ENCODE measurements at regions not wholly inside any gene's neighbourhood (a gene's known extent, or its start where the extent isn't known, plus 50 kb on each side); places are given as distances from the start of the nearest gene placed in this dataset.

DNA sequence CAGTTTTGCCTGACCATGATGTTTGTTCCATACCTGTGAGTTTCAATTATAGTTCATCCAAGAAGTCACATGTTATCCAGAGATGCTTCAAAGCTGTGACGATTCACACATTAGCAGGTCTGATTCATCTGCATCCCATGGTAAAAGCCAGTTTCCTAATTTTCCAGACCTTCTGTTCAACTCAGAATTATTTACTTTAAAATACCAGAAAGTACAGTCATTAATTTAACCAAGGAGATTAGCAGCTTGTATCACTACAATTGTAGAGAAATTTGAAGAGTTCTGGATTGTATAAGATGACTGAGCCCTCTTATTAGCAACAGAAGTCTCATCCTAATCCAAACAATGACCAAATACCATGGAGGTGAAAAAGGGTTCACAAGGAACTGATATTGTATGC, 76.1 kb upstream of the THBS1 start:
- no peak for DNase-seq (ENCODE audit: low read depth)

DNA sequence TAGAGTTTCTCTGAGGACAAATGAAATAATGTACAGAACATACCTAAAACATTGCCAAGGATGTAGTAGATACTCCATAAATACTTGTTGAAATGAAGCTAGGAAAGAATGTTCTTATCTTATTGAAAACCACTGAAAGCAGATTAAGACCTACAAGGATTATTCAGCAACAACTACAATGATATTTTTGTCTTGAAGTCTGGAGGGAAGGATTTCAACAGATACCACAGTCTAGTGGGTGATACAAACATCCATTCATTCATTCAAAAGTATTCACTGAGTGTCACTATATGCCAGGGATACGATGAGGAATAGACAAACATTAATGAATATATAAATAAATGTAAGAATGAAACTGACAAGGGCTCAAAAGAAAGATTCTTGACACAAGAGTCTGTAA, 74.7 kb upstream of the THBS1 start:
- TF ChIP-seq, protein P1, sequence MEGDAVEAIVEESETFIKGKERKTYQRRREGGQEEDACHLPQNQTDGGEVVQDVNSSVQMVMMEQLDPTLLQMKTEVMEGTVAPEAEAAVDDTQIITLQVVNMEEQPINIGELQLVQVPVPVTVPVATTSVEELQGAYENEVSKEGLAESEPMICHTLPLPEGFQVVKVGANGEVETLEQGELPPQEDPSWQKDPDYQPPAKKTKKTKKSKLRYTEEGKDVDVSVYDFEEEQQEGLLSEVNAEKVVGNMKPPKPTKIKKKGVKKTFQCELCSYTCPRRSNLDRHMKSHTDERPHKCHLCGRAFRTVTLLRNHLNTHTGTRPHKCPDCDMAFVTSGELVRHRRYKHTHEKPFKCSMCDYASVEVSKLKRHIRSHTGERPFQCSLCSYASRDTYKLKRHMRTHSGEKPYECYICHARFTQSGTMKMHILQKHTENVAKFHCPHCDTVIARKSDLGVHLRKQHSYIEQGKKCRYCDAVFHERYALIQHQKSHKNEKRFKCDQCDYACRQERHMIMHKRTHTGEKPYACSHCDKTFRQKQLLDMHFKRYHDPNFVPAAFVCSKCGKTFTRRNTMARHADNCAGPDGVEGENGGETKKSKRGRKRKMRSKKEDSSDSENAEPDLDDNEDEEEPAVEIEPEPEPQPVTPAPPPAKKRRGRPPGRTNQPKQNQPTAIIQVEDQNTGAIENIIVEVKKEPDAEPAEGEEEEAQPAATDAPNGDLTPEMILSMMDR (IDR thresholded peaks at IDR 0.05; ENCODE audit: insufficient read depth, low read depth, low read length, missing control alignments), result no peak
- H3K4me3 ChIP-seq (ENCODE audit: low read depth, low read length), result no peak overlapping the region
- no peak for DNase-seq (ENCODE audit: low read depth)

More for the DNA sequence above, 76.1 kb upstream of the THBS1 start:
- TF ChIP-seq, protein P1 (IDR thresholded peaks at IDR 0.05; ENCODE audit: insufficient read depth, low read depth, low read length, missing control alignments), result no peak
- no peak overlapping the region for H3K4me3 ChIP-seq (ENCODE audit: low read depth, low read length)

GRCh38 chr15:39508536-39508935, 72.3 kb upstream of the THBS1 start:
- TF ChIP-seq, protein P1 (IDR thresholded peaks at IDR 0.05; ENCODE audit: insufficient read depth, low read depth, low read length, missing control alignments), result no peak
- H3K4me3 ChIP-seq (ENCODE audit: low read depth, low read length), result no peak overlapping the region
- DNase-seq (ENCODE audit: low read depth), result no peak

GRCh38 chr15:39510001-39510701, 70.7 kb upstream of the THBS1 start:
- DNase-seq (ENCODE audit: low read depth), result no peak
- TF ChIP-seq, protein P1 (IDR thresholded peaks at IDR 0.05; ENCODE audit: insufficient read depth, low read depth, low read length, missing control alignments), result no peak
- no peak overlapping the region for H3K4me3 ChIP-seq (ENCODE audit: low read depth, low read length)

DNA sequence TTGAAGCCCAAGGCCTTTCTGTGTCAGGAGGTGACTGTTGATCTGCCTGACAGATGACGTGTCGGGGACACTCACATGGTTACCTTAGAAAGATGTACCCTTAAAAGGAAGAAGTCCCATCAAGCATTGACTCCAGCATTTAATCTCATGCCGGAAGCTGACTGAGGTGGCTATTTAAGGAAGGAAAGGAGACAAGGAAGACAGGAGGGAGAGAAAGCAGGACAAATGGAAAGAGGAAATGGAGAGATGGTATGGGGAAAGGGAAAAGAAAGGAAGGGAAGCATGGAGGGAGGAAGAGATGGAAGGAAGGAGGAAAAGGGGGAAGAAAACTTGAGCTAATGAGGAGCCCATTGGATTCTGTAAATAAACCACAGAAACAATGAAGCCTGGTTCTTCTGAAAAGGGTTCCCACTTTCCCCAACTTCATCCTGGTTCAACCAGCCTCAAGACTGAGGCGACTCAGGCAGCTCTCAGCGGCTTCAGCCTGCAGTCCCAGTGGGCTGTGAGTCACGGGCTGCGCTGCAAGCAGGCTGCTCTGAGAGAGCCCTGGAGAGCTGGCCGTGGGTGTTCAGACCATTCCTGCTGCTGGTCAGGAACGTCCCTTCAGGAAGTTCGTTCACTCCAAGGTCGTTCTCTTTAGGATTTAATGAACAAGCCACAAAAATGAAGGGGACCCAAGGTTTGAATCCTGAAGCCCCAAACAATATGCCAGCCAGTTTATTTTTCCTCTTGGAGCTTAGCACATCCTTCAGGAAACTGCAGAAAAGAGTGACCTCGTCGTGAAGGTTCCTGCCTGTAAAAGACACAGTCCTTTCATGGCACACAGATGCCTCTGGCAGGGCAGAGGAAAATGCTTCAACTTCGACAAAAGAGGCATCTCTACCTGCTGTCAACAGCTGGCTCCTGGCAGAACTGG, 69.6 kb upstream of the THBS1 start:
- no peak overlapping the region for H3K4me3 ChIP-seq (ENCODE audit: low read depth, low read length)
- no peak for DNase-seq (ENCODE audit: low read depth)
- TF ChIP-seq, protein P1 (IDR thresholded peaks at IDR 0.05; ENCODE audit: insufficient read depth, low read depth, low read length, missing control alignments), result no peak

- H3K4me3 ChIP-seq (ENCODE audit: low read depth, low read length), result no peak overlapping the region
- TF ChIP-seq, protein P1 (IDR thresholded peaks at IDR 0.05; ENCODE audit: insufficient read depth, low read depth, low read length, missing control alignments), result no peak
- DNase-seq (ENCODE audit: low read depth), result no peak
Observed at GRCh38 chr15:39511916-39512260, 69.0 kb upstream of the THBS1 start.

Measured in GM12865 (cell line).